IMR-90 (cell line): ENCODE measurements at regions not wholly inside any gene's neighbourhood (a gene's known extent, or its start where the extent isn't known, plus 50 kb on each side); places are given as distances from the start of the nearest gene placed in this dataset.

Experiments used
- ATAC-seq: fragments of 200-7000 bp; cut with Tn5 transposase; 2 replicates; pipeline ENCODE4 v1.9.1; 2020; ENCODE audit warnings: low read depth, mild to moderate bottlenecking, moderate library complexity
- BruUV-seq: library from RNA; stranded (reverse); fragments of 400-500 nt; replicated peaks from 2 replicates; lab custom pipeline; 2021; lab: Mats Ljungman, UMichigan
- CTCF ChIA-PET: fragments of 300-600 bp; formaldehyde crosslinking; extraction: SDS; loops from one replicate; lab custom pipeline; 2021; ENCODE audit warnings: antibody characterized with exemption; lab: Yijun Ruan, JAX
- POLR2A ChIA-PET: fragments of 300-600 bp; sonication (Branson Sonifier 250); formaldehyde crosslinking; loops from one replicate; lab custom pipeline; 2022; ENCODE audit warnings: antibody characterized with exemption; ENCODE audit not compliant: unreplicated experiment; lab: Charles Lee
- DNase-seq: peaks from one replicate; pipeline ENCODE4 v3.0.0; 2013
- H2AFZ ChIP-seq: replicated peaks from 2 replicates; pipeline ENCODE3; 2013; ENCODE audit warnings: low read length, mild to moderate bottlenecking; ENCODE audit not compliant: poor library complexity
- H2AK5ac ChIP-seq: 2 replicates; pipeline ENCODE4 v1.6.1; 2013; ENCODE audit warnings: low read depth, low read length, inconsistent platforms
- H2AK9ac ChIP-seq: replicated peaks from 2 replicates; pipeline ENCODE3; 2013; ENCODE audit warnings: mild to moderate bottlenecking, low read depth, low read length, moderate library complexity; ENCODE audit not compliant: poor library complexity
- H2BK120ac ChIP-seq: 2 replicates; pipeline ENCODE4 v1.6.1; 2013; ENCODE audit warnings: low read depth, low read length, inconsistent platforms
- H2BK15ac ChIP-seq: 3 replicates; pipeline ENCODE4 v1.6.1; 2013; ENCODE audit warnings: low read depth, low read length, inconsistent platforms
- H2BK20ac ChIP-seq: 2 replicates; pipeline ENCODE4 v1.6.1; 2013; ENCODE audit warnings: low read depth, mild to moderate bottlenecking, inconsistent platforms, low read length, moderate library complexity
- H2BK5ac ChIP-seq: 2 replicates; pipeline ENCODE4 v1.6.1; 2013; ENCODE audit warnings: mild to moderate bottlenecking, low read depth, low read length, inconsistent platforms; ENCODE audit not compliant: poor library complexity, severe bottlenecking
- H3K14ac ChIP-seq: replicated peaks from 2 replicates; pipeline ENCODE4 v1.6.1; 2013; ENCODE audit warnings: low read depth, low read length, inconsistent platforms
- H3K18ac ChIP-seq: 2 replicates; pipeline ENCODE4 v1.6.1; 2013; ENCODE audit warnings: low read depth, low read length, control low read depth
- H3K23ac ChIP-seq: 2 replicates; pipeline ENCODE4 v1.6.1; 2013; ENCODE audit warnings: low read depth, low read length, inconsistent platforms
- H3K27ac ChIP-seq: 2 replicates; pipeline ENCODE4 v1.5.1; 2013; ENCODE audit warnings: mild to moderate bottlenecking, control low read depth, low read length; ENCODE audit not compliant: insufficient read depth
- H3K27me3 ChIP-seq: 2 replicates; pipeline ENCODE4 v1.6.1; 2013; ENCODE audit warnings: low read length; ENCODE audit not compliant: control insufficient read depth, insufficient read depth
- H3K36me3 ChIP-seq: 2 replicates; pipeline ENCODE4 v1.6.1; 2013; ENCODE audit warnings: low read length, mixed read lengths; ENCODE audit not compliant: control insufficient read depth, insufficient read depth
- H3K4ac ChIP-seq: 2 replicates; pipeline ENCODE4 v1.6.1; 2013; ENCODE audit warnings: low read depth, low read length, inconsistent platforms
- H3K4me1 ChIP-seq: 2 replicates; pipeline ENCODE4 v1.6.1; 2013; ENCODE audit warnings: low read length, mixed read lengths; ENCODE audit not compliant: control insufficient read depth, insufficient read depth
- H3K4me2 ChIP-seq: 2 replicates; pipeline ENCODE4 v1.6.1; 2013; ENCODE audit warnings: low read depth, mild to moderate bottlenecking, control low read depth, low read length, moderate library complexity
- H3K4me3 ChIP-seq: 2 replicates; pipeline ENCODE4 v1.5.1; 2013; ENCODE audit warnings: low read depth, mild to moderate bottlenecking, control low read depth, low read length, moderate library complexity; ENCODE audit not compliant: insufficient read depth
- H3K56ac ChIP-seq: 2 replicates; pipeline ENCODE4 v1.6.1; 2013; ENCODE audit warnings: low read length, inconsistent platforms; ENCODE audit not compliant: insufficient read depth; ENCODE audit errors: extremely low read depth
- H3K79me1 ChIP-seq, 2 experiments: 2 replicates each; pipeline ENCODE4 v1.6.1; 2013; ENCODE audit warnings: low read length in 2 of 2, inconsistent platforms in 1 of 2, low read depth in 1 of 2
- H3K9ac ChIP-seq: 2 replicates; pipeline ENCODE4 v1.6.1; 2013; ENCODE audit warnings: low read depth, low read length, control low read depth
- H3K9me1 ChIP-seq: 2 replicates; pipeline ENCODE4 v1.6.1; 2013; ENCODE audit warnings: low read length, inconsistent platforms; ENCODE audit not compliant: insufficient read depth
- H3K9me3 ChIP-seq: 2 replicates; pipeline ENCODE4 v1.6.1; 2013; ENCODE audit warnings: low read length; ENCODE audit not compliant: control insufficient read depth, insufficient read depth
- H4K20me1 ChIP-seq: 2 replicates; pipeline ENCODE4 v1.6.1; 2013; ENCODE audit warnings: low read length, inconsistent platforms; ENCODE audit not compliant: insufficient read depth
- H4K5ac ChIP-seq: 2 replicates; pipeline ENCODE4 v1.6.1; 2013; ENCODE audit warnings: mild to moderate bottlenecking, low read depth, low read length, control low read depth
- H4K8ac ChIP-seq, 2 experiments: 2 replicates each; pipeline ENCODE4 v1.6.1; 2013; ENCODE audit warnings: low read depth in 2 of 2, low read length in 2 of 2, control low read depth in 1 of 2, inconsistent platforms in 1 of 2
- H4K91ac ChIP-seq: 2 replicates; pipeline ENCODE4 v1.6.1; 2013; ENCODE audit warnings: low read depth, low read length, inconsistent platforms; ENCODE audit not compliant: insufficient read depth
- BHLHE40 ChIP-seq: fragments of 150-350 bp; IDR thresholded peaks from 2 replicates; pipeline ENCODE4 v1.6.1; 2016; ENCODE audit warnings: mild to moderate bottlenecking, low read depth, low read length
- CHD1 ChIP-seq: IDR thresholded peaks from 2 replicates; pipeline ENCODE4 v1.6.1; 2012; ENCODE audit warnings: low read depth, low read length, improper control_type of control experiment
- CTCF ChIP-seq: conservative IDR thresholded peaks from 2 replicates; pipeline ENCODE4 v1.5.1; 2012; ENCODE audit warnings: mild to moderate bottlenecking, low read depth, low read length, improper control_type of control experiment
- ELK1 ChIP-seq: fragments of 150-350 bp; IDR thresholded peaks from 2 replicates; pipeline ENCODE4 v1.6.1; 2016; ENCODE audit warnings: low read depth, mild to moderate bottlenecking, low read length, moderate library complexity, borderline replicate concordance
- FOS ChIP-seq: fragments of 150-350 bp; IDR thresholded peaks from 2 replicates; pipeline ENCODE4 v1.6.1; 2016; ENCODE audit warnings: low read depth, low read length
- MAFK ChIP-seq: IDR thresholded peaks from 2 replicates; pipeline ENCODE4 v1.6.1; 2012; ENCODE audit warnings: low read depth, low read length, improper control_type of control experiment
- MAZ ChIP-seq: IDR thresholded peaks from 2 replicates; pipeline ENCODE4 v1.6.1; 2012; ENCODE audit warnings: low read depth, mild to moderate bottlenecking, low read length, improper control_type of control experiment, moderate library complexity, borderline replicate concordance
- MXI1 ChIP-seq: IDR thresholded peaks from 2 replicates; pipeline ENCODE4 v1.6.1; 2012; ENCODE audit warnings: low read depth, mild to moderate bottlenecking, low read length, moderate library complexity, borderline replicate concordance
- NFE2L2 ChIP-seq: fragments of 150-350 bp; IDR thresholded peaks from 2 replicates; pipeline ENCODE4 v1.6.1; 2016; ENCODE audit warnings: low read depth, mild to moderate bottlenecking, low read length
- POLR2A ChIP-seq: IDR thresholded peaks from 2 replicates; pipeline ENCODE4 v1.6.1; 2012; ENCODE audit warnings: mild to moderate bottlenecking, low read depth, low read length
- RAD21 ChIP-seq: IDR thresholded peaks from 2 replicates; pipeline ENCODE4 v1.6.1; 2012; ENCODE audit warnings: low read length, improper control_type of control experiment
- RCOR1 ChIP-seq: IDR thresholded peaks from 2 replicates; pipeline ENCODE4 v1.6.1; 2012; ENCODE audit warnings: mild to moderate bottlenecking, low read length, improper control_type of control experiment; ENCODE audit not compliant: insufficient replicate concordance
- RFX5 ChIP-seq: IDR thresholded peaks from 2 replicates; pipeline ENCODE4 v1.8.0; 2012; ENCODE audit warnings: low read depth, mild to moderate bottlenecking, low read length, moderate library complexity
- SMC3 ChIP-seq: fragments of 150-350 bp; IDR thresholded peaks from 2 replicates; pipeline ENCODE4 v1.6.1; 2016; ENCODE audit warnings: low read depth, mild to moderate bottlenecking, antibody characterized with exemption, low read length, moderate library complexity
- USF2 ChIP-seq: fragments of 150-350 bp; IDR thresholded peaks from 2 replicates; pipeline ENCODE4 v1.6.1; 2017; ENCODE audit warnings: mild to moderate bottlenecking, antibody characterized with exemption, low read length, low read depth
- WGBS, 2 experiments: methylation state at CpG; one replicate each; pipeline versions ENCODE4 v1.1.5 to v1.1.7; 2013; ENCODE audit warnings: missing lambda C conversion rate in 2 of 2; ENCODE audit not compliant: insufficient read length in 1 of 2; ENCODE audit errors: extremely low coverage in 2 of 2; 5-methylcytosine and 5-hydroxymethylcytosine counted together
- dilution Hi-C: fragments of 300-500 bp; cut with HindIII; formaldehyde crosslinking; loops from one replicate; pipeline ENCODE4 v1.14.3; 2018; ENCODE audit warnings: low sequenced_read_pairs; ENCODE audit not compliant: unreplicated experiment
- in situ Hi-C: fragments of 300-500 bp; cut with MboI; formaldehyde crosslinking; loops from 3 replicates; pipeline ENCODE4 v1.14.3; 2019; ENCODE audit warnings: low sequenced_read_pairs, inconsistent platforms, mixed read lengths
- intact Hi-C: fragments of 100-400 bp; cut with micrococcal nuclease; formaldehyde crosslinking; loops from 2 replicates; pipeline ENCODE4 v1.10.0; 2022

GRCh38 chr12:125263385-125263784 is 198.2 kb downstream of the AACS start:
- ChIA-PET CTCF (no interaction called here), POLR2A (no interaction called here)
- ATAC-seq (no peak), DNase-seq (no peak)
- Histone ChIP-seq H2BK15ac (no peak overlapping the region), H3K27ac (no peak overlapping the region), H2BK5ac (no peak overlapping the region), H4K91ac (no peak overlapping the region), H3K79me1 (no peaks in the 10 kb centered on the region), H3K4me3 (no peak overlapping the region), H4K20me1 (no peaks in the 10 kb centered on the region), H3K4ac (no peak overlapping the region), H2BK20ac (no peak overlapping the region), H2BK120ac (no peak overlapping the region), H3K14ac (no peak overlapping the region), H3K4me1 (no peaks in the 10 kb centered on the region), H2AK9ac (no peak overlapping the region), H3K4me2 (no peak overlapping the region), H3K9me3 (peaks cover 13% of the 10 kb centered on the region), H4K5ac (no peak overlapping the region), H3K27me3 (no peaks in the 10 kb centered on the region), H3K9ac (no peak overlapping the region), H4K8ac (no peak overlapping the region), H3K9me1 (no peaks in the 10 kb centered on the region), H2AK5ac (no peak overlapping the region), H3K23ac (no peak overlapping the region), H3K56ac (no peak overlapping the region), H3K36me3 (no peaks in the 10 kb centered on the region), H3K18ac (no peak overlapping the region), H2AFZ (no peak overlapping the region)
- no TSS peak for BruUV-seq
- dilution Hi-C loops (no loop called here), intact Hi-C loops (no loop called here), in situ Hi-C loops (no loop called here)
- WGBS, 2 experiments = no CpG with 5 or more reads among the region's 8 CpGs
- no peak for TF ChIP-seq RFX5
- no peak for TF ChIP-seq MXI1
- TF ChIP-seq BHLHE40 = no peak
- TF ChIP-seq USF2 = no peak
- no peak for TF ChIP-seq NFE2L2
- TF ChIP-seq CTCF = no peak
- no peak for TF ChIP-seq FOS
- no peak for TF ChIP-seq MAZ
- no peak for TF ChIP-seq ELK1
- TF ChIP-seq MAFK = no peak
- TF ChIP-seq RAD21 = no peak
- no peak for TF ChIP-seq SMC3
- TF ChIP-seq CHD1 = no peak
- no peak for TF ChIP-seq POLR2A
- no peak for TF ChIP-seq RCOR1
